Activated naive CD8-positive, alpha-beta T cell treated with anti-CD3 and anti-CD28 coated beads for 36 hours (primary cell): ENCODE measurements at regions not wholly inside any gene's neighbourhood (a gene's known extent, or its start where the extent isn't known, plus 50 kb on each side); places are given as distances from the start of the nearest gene placed in this dataset.

Experiments
- DNase-seq: peaks from one replicate; pipeline ENCODE4 v3.0.0; 2021
- H3K27ac Mint-ChIP-seq: one replicate; pipeline ENCODE4 v1.8.0; 2022; ENCODE audit warnings: mild to moderate bottlenecking, moderate library complexity, mixed read lengths
- H3K27me3 Mint-ChIP-seq: one replicate; pipeline ENCODE4 v1.8.0; 2022; ENCODE audit warnings: mild to moderate bottlenecking, mixed read lengths
- H3K36me3 Mint-ChIP-seq: one replicate; pipeline ENCODE4 v1.8.0; 2021; ENCODE audit warnings: mild to moderate bottlenecking, mixed read lengths
- H3K4me1 Mint-ChIP-seq: one replicate; pipeline ENCODE4 v1.8.0; 2021; ENCODE audit warnings: mixed read lengths
- H3K4me3 Mint-ChIP-seq: one replicate; pipeline ENCODE4 v1.8.0; 2022; ENCODE audit warnings: mild to moderate bottlenecking, moderate library complexity, mixed read lengths
- H3K9me3 Mint-ChIP-seq: one replicate; pipeline ENCODE4 v1.8.0; 2022; ENCODE audit warnings: mixed read lengths

- Mint-ChIP-seq H3K27ac (no peak overlapping the region), H3K27me3 (no peaks in the 10 kb centered on the region), H3K4me3 (no peak overlapping the region), H3K4me1 (no peaks in the 10 kb centered on the region), H3K36me3 (no peaks in the 10 kb centered on the region), H3K9me3 (peaks cover 11% of the 10 kb centered on the region)
- no peak for DNase-seq
Observed at GRCh38 chr7:119348491-119348890, 924.5 kb upstream of the KCND2 start.

GRCh38 chr7:119350334-119350733 is 922.6 kb upstream of the KCND2 start:
- H3K27me3 Mint-ChIP-seq: no peaks in the 10 kb centered on the region
- H3K27ac Mint-ChIP-seq: no peak overlapping the region
- peaks cover 11% of the 10 kb centered on the region for H3K9me3 Mint-ChIP-seq
- H3K4me1 Mint-ChIP-seq: no peaks in the 10 kb centered on the region
- no peaks in the 10 kb centered on the region for H3K36me3 Mint-ChIP-seq
- no peak overlapping the region for H3K4me3 Mint-ChIP-seq
- no peak for DNase-seq

GRCh38 chr7:119351320-119351719 is 921.7 kb upstream of the KCND2 start:
- H3K4me3 Mint-ChIP-seq: no peak overlapping the region
- H3K36me3 Mint-ChIP-seq: no peaks in the 10 kb centered on the region
- H3K9me3 Mint-ChIP-seq: peaks cover 11% of the 10 kb centered on the region
- no peak for DNase-seq
- H3K27ac Mint-ChIP-seq: no peak overlapping the region
- H3K27me3 Mint-ChIP-seq: no peaks in the 10 kb centered on the region
- no peaks in the 10 kb centered on the region for H3K4me1 Mint-ChIP-seq

GRCh38 chr7:119374436-119374835 is 898.5 kb upstream of the KCND2 start:
- H3K36me3 Mint-ChIP-seq: no peaks in the 10 kb centered on the region
- H3K27ac Mint-ChIP-seq: no peak overlapping the region
- H3K27me3 Mint-ChIP-seq: no peaks in the 10 kb centered on the region
- no peaks in the 10 kb centered on the region for H3K4me1 Mint-ChIP-seq
- peaks cover 5% of the 10 kb centered on the region for H3K9me3 Mint-ChIP-seq
- no peak for DNase-seq
- no peak overlapping the region for H3K4me3 Mint-ChIP-seq

- no peak for DNase-seq
- Mint-ChIP-seq H3K27me3 (no peaks in the 10 kb centered on the region), H3K4me1 (no peaks in the 10 kb centered on the region), H3K4me3 (no peak overlapping the region), H3K36me3 (no peaks in the 10 kb centered on the region), H3K9me3 (peaks cover 4% of the 10 kb centered on the region), H3K27ac (no peak overlapping the region)
Observed at GRCh38 chr7:119377861-119378260, 895.1 kb upstream of the KCND2 start.

- H3K4me3 Mint-ChIP-seq: no peak overlapping the region
- no peaks in the 10 kb centered on the region for H3K4me1 Mint-ChIP-seq
- peaks cover 2% of the 10 kb centered on the region for H3K9me3 Mint-ChIP-seq
- no peaks in the 10 kb centered on the region for H3K36me3 Mint-ChIP-seq
- no peak overlapping the region for H3K27ac Mint-ChIP-seq
- H3K27me3 Mint-ChIP-seq: no peaks in the 10 kb centered on the region
- DNase-seq: no peak
Observed at GRCh38 chr7:119382726-119383125, 890.2 kb upstream of the KCND2 start.

GRCh38 chr7:119395024-119395423 is 878.0 kb upstream of the KCND2 start:
- H3K4me3 Mint-ChIP-seq: no peak overlapping the region
- no peak for DNase-seq
- no peaks in the 10 kb centered on the region for H3K4me1 Mint-ChIP-seq
- H3K36me3 Mint-ChIP-seq: no peaks in the 10 kb centered on the region
- H3K9me3 Mint-ChIP-seq: no peaks in the 10 kb centered on the region
- H3K27me3 Mint-ChIP-seq: no peaks in the 10 kb centered on the region
- H3K27ac Mint-ChIP-seq: no peak overlapping the region

GRCh38 chr7:119397156-119397555 is 875.8 kb upstream of the KCND2 start:
- no peak for DNase-seq
- no peaks in the 10 kb centered on the region for H3K4me1 Mint-ChIP-seq
- no peak overlapping the region for H3K27ac Mint-ChIP-seq
- no peaks in the 10 kb centered on the region for H3K36me3 Mint-ChIP-seq
- no peaks in the 10 kb centered on the region for H3K9me3 Mint-ChIP-seq
- no peaks in the 10 kb centered on the region for H3K27me3 Mint-ChIP-seq
- H3K4me3 Mint-ChIP-seq: no peak overlapping the region

GRCh38 chr7:119408596-119408995 is 864.4 kb upstream of the KCND2 start:
- no peak overlapping the region for H3K27ac Mint-ChIP-seq
- peaks cover 4% of the 10 kb centered on the region for H3K9me3 Mint-ChIP-seq
- H3K4me1 Mint-ChIP-seq: no peaks in the 10 kb centered on the region
- H3K27me3 Mint-ChIP-seq: no peaks in the 10 kb centered on the region
- no peak for DNase-seq
- H3K4me3 Mint-ChIP-seq: no peak overlapping the region
- H3K36me3 Mint-ChIP-seq: no peaks in the 10 kb centered on the region

GRCh38 chr7:119413314-119413805 is 859.6 kb upstream of the KCND2 start:
- peaks cover 1% of the 10 kb centered on the region for H3K9me3 Mint-ChIP-seq
- H3K27ac Mint-ChIP-seq: no peak overlapping the region
- no peaks in the 10 kb centered on the region for H3K4me1 Mint-ChIP-seq
- DNase-seq: no peak
- H3K4me3 Mint-ChIP-seq: no peak overlapping the region
- H3K36me3 Mint-ChIP-seq: no peaks in the 10 kb centered on the region
- H3K27me3 Mint-ChIP-seq: no peaks in the 10 kb centered on the region

GRCh38 chr7:119415682-119416081 is 857.3 kb upstream of the KCND2 start:
- Mint-ChIP-seq H3K4me3 (no peak overlapping the region), H3K4me1 (no peaks in the 10 kb centered on the region), H3K9me3 (no peaks in the 10 kb centered on the region), H3K27ac (no peak overlapping the region), H3K27me3 (no peaks in the 10 kb centered on the region), H3K36me3 (no peaks in the 10 kb centered on the region)
- no peak for DNase-seq

- Mint-ChIP-seq H3K4me3 (no peak overlapping the region), H3K9me3 (peaks cover 3% of the 10 kb centered on the region)
Observed at GRCh38 chr7:119421657-119422056, 851.3 kb upstream of the KCND2 start.

GRCh38 chr7:119436882-119437281 is 836.1 kb upstream of the KCND2 start:
- H3K4me3 Mint-ChIP-seq: no peak overlapping the region
- H3K4me1 Mint-ChIP-seq: no peaks in the 10 kb centered on the region
- H3K27ac Mint-ChIP-seq: no peak overlapping the region
- DNase-seq: no peak
- no peaks in the 10 kb centered on the region for H3K27me3 Mint-ChIP-seq
- H3K9me3 Mint-ChIP-seq: peaks cover 13% of the 10 kb centered on the region
- no peaks in the 10 kb centered on the region for H3K36me3 Mint-ChIP-seq

More at GRCh38 chr7:119421657-119422056, 851.3 kb upstream of the KCND2 start:
- no peak for DNase-seq
- H3K27me3 Mint-ChIP-seq: no peaks in the 10 kb centered on the region
- H3K36me3 Mint-ChIP-seq: no peaks in the 10 kb centered on the region
- no peaks in the 10 kb centered on the region for H3K4me1 Mint-ChIP-seq
- no peak overlapping the region for H3K27ac Mint-ChIP-seq

GRCh38 chr7:119438315-119438714 is 834.7 kb upstream of the KCND2 start:
- no peaks in the 10 kb centered on the region for H3K27me3 Mint-ChIP-seq
- no peak overlapping the region for H3K27ac Mint-ChIP-seq
- no peak overlapping the region for H3K4me3 Mint-ChIP-seq
- no peak for DNase-seq
- H3K36me3 Mint-ChIP-seq: no peaks in the 10 kb centered on the region
- H3K9me3 Mint-ChIP-seq: peaks cover 15% of the 10 kb centered on the region
- no peaks in the 10 kb centered on the region for H3K4me1 Mint-ChIP-seq

GRCh38 chr7:119439192-119439591 is 833.8 kb upstream of the KCND2 start:
- no peak overlapping the region for H3K4me3 Mint-ChIP-seq
- no peak for DNase-seq
- no peaks in the 10 kb centered on the region for H3K27me3 Mint-ChIP-seq
- H3K27ac Mint-ChIP-seq: no peak overlapping the region
- H3K9me3 Mint-ChIP-seq: peaks cover 15% of the 10 kb centered on the region
- no peaks in the 10 kb centered on the region for H3K4me1 Mint-ChIP-seq
- H3K36me3 Mint-ChIP-seq: no peaks in the 10 kb centered on the region

GRCh38 chr7:119452401-119452800 is 820.6 kb upstream of the KCND2 start:
- no peak overlapping the region for H3K27ac Mint-ChIP-seq
- H3K4me1 Mint-ChIP-seq: no peaks in the 10 kb centered on the region

More at GRCh38 chr7:119452401-119452800, 820.6 kb upstream of the KCND2 start:
- H3K36me3 Mint-ChIP-seq: no peaks in the 10 kb centered on the region
- H3K9me3 Mint-ChIP-seq: no peaks in the 10 kb centered on the region
- no peak overlapping the region for H3K4me3 Mint-ChIP-seq
- no peaks in the 10 kb centered on the region for H3K27me3 Mint-ChIP-seq
- DNase-seq: no peak
